OCI-LY7 (cell line): ENCODE measurements at regions not wholly inside any gene's neighbourhood (a gene's known extent, or its start where the extent isn't known, plus 50 kb on each side); places are given as distances from the start of the nearest gene placed in this dataset.

ENCODE experiments used
- BruUV-seq: library from RNA; stranded (reverse); fragments of 400-500 nt; replicated peaks from 2 replicates; lab custom pipeline; 2021; lab: Mats Ljungman, UMichigan
- CTCF ChIA-PET: fragments of 300-600 bp; sonication (Branson Sonifier 250); formaldehyde crosslinking; loops from one replicate; lab custom pipeline; 2022; ENCODE audit warnings: antibody characterized with exemption; ENCODE audit not compliant: unreplicated experiment; lab: Charles Lee
- POLR2A ChIA-PET: fragments of 300-600 bp; sonication (Branson Sonifier 250); formaldehyde crosslinking; loops from one replicate; lab custom pipeline; 2022; ENCODE audit warnings: antibody characterized with exemption; lab: Charles Lee
- DNase-seq: peaks from one replicate; pipeline ENCODE4 v3.0.0-alpha.2; 2015; ENCODE audit warnings: low spot score
- H2AFZ ChIP-seq: fragments of 200-600 bp; sonication (generic), shearing (Covaris generic); 2 replicates; pipeline ENCODE4 v1.6.1; 2014; ENCODE audit warnings: mild to moderate bottlenecking, antibody characterized with exemption, low read length, moderate library complexity
- H3K27ac ChIP-seq: fragments of 200-600 bp; sonication (generic); 2 replicates; pipeline ENCODE4 v1.5.1; 2014; ENCODE audit warnings: mixed run types, low read depth, mild to moderate bottlenecking, moderate library complexity, low read length, inconsistent platforms; ENCODE audit not compliant: poor library complexity, severe bottlenecking
- H3K36me3 ChIP-seq: fragments of 200-600 bp; sonication (generic); 2 replicates; pipeline ENCODE4 v1.6.1; 2014; ENCODE audit warnings: mild to moderate bottlenecking, antibody characterized with exemption, low read length, moderate library complexity, mixed read lengths; ENCODE audit not compliant: insufficient read depth
- H3K4me1 ChIP-seq: fragments of 200-600 bp; sonication (generic); 2 replicates; pipeline ENCODE4 v1.5.1; 2014; ENCODE audit warnings: mild to moderate bottlenecking, low read length; ENCODE audit not compliant: insufficient read depth, poor library complexity, severe bottlenecking
- H3K4me2 ChIP-seq: fragments of 200-600 bp; sonication (generic); 2 replicates; pipeline ENCODE4 v1.6.1; 2014; ENCODE audit warnings: mild to moderate bottlenecking, low read length
- H3K4me3 ChIP-seq: fragments of 200-600 bp; sonication (generic); 2 replicates; pipeline ENCODE4 v1.5.1; 2014; ENCODE audit warnings: mild to moderate bottlenecking, low read depth, low read length; ENCODE audit not compliant: poor library complexity, severe bottlenecking
- H3K79me2 ChIP-seq: fragments of 200-600 bp; sonication (generic); 2 replicates; pipeline ENCODE4 v1.6.1; 2016; ENCODE audit warnings: low read depth, mild to moderate bottlenecking, low read length, moderate library complexity, mixed read lengths; ENCODE audit not compliant: insufficient read depth
- H3K9me2 ChIP-seq: fragments of 200-600 bp; sonication (generic); 2 replicates; pipeline ENCODE4 v1.6.1; 2016; ENCODE audit warnings: mild to moderate bottlenecking, low read length, mixed read lengths; ENCODE audit not compliant: insufficient read depth
- H3K9me3 ChIP-seq: fragments of 200-600 bp; sonication (generic); 2 replicates; pipeline ENCODE4 v1.6.1; 2014; ENCODE audit warnings: mild to moderate bottlenecking, mixed run types, low read length, mixed read lengths
- H4K20me1 ChIP-seq: fragments of 200-600 bp; sonication (generic); 2 replicates; pipeline ENCODE4 v1.6.1; 2014; ENCODE audit warnings: mild to moderate bottlenecking, antibody characterized with exemption, low read length, moderate library complexity, mixed read lengths; ENCODE audit not compliant: insufficient read depth
- CTCF ChIP-seq: fragments of 200-600 bp; sonication (generic); conservative IDR thresholded peaks from 2 replicates; pipeline ENCODE4 v1.5.1; 2014; ENCODE audit warnings: mild to moderate bottlenecking, antibody characterized with exemption, low read length, moderate library complexity, mixed read lengths
- EZH2phosphoT487 ChIP-seq: fragments of 200-600 bp; sonication (generic); IDR thresholded peaks from 2 replicates; pipeline ENCODE4 v1.6.1; 2018; ENCODE audit warnings: low read depth, borderline replicate concordance, mild to moderate bottlenecking, mixed run types, antibody characterized with exemption, low read length, moderate library complexity, mixed read lengths
- intact Hi-C: fragments of 100-400 bp; cut with micrococcal nuclease; formaldehyde crosslinking; loops from one replicate; pipeline ENCODE4 v1.10.0; 2022; ENCODE audit not compliant: unreplicated experiment

- no peak overlapping the region for H3K4me3 ChIP-seq
- BruUV-seq, result no TSS peak
- H3K9me2 ChIP-seq, result no peaks in the 10 kb centered on the region
- H3K4me2 ChIP-seq, result no peak overlapping the region
- TF ChIP-seq EZH2phosphoT487 (no peak), CTCF (no peak)
- no peak overlapping the region for H3K27ac ChIP-seq
- no peak overlapping the region for H2AFZ ChIP-seq
- H3K9me3 ChIP-seq, result no peaks in the 10 kb centered on the region
- no peak for DNase-seq
- H4K20me1 ChIP-seq, result no peaks in the 10 kb centered on the region
- CTCF ChIA-PET, result no interaction called here
- H3K79me2 ChIP-seq, result no peaks in the 10 kb centered on the region
- no peaks in the 10 kb centered on the region for H3K4me1 ChIP-seq
- intact Hi-C loops, result no loop called here
- H3K36me3 ChIP-seq, result no peaks in the 10 kb centered on the region
- POLR2A ChIA-PET, result no interaction called here
Measured at GRCh38 chrX:68896581-68896980, 67.8 kb downstream of the EFNB1 start.

- ChIA-PET CTCF (no interaction called here), POLR2A (no interaction called here)
- Histone ChIP-seq H3K9me3 (no peaks in the 10 kb centered on the region), H3K36me3 (no peaks in the 10 kb centered on the region), H3K79me2 (no peaks in the 10 kb centered on the region), H3K4me3 (no peak overlapping the region), H3K9me2 (no peaks in the 10 kb centered on the region), H4K20me1 (no peaks in the 10 kb centered on the region), H3K4me2 (no peak overlapping the region), H3K4me1 (no peaks in the 10 kb centered on the region), H2AFZ (no peak overlapping the region), H3K27ac (no peak overlapping the region)
- intact Hi-C loops, result no loop called here
- no peak for TF ChIP-seq CTCF
- TF ChIP-seq EZH2phosphoT487, result no peak
- no TSS peak for BruUV-seq
- DNase-seq, result no peak
Measured at GRCh38 chrX:68895778-68896177, 67.0 kb downstream of the EFNB1 start.

DNA sequence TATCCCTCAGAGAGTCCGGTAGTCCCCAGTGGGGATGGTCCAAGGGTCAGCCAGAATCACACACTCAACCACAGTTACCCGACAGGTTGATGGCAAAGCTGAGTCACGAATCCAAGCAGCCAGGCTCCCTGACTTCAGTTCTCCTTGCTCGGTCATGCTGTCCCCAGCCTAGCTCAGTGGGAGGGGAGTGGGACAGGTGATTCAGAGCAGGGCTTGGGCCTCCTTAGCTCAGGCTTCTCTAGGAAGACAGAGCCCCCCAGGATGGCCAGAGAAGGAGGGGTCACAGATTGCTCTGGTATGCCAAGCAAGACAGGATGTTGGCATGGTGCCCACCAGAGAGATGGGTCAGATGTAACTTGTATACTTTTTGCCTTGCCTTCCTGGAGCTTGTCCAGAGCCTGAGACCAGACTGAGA, 66.5 kb downstream of the EFNB1 start:
- Histone ChIP-seq H3K9me3 (no peaks in the 10 kb centered on the region), H3K36me3 (no peaks in the 10 kb centered on the region), H2AFZ (no peak overlapping the region), H3K4me2 (no peak overlapping the region), H3K4me1 (no peaks in the 10 kb centered on the region), H3K9me2 (no peaks in the 10 kb centered on the region), H3K4me3 (no peak overlapping the region), H4K20me1 (no peaks in the 10 kb centered on the region), H3K27ac (no peak overlapping the region), H3K79me2 (no peaks in the 10 kb centered on the region)
- ChIA-PET POLR2A (no interaction called here), CTCF (interaction anchor here (0.6 kb wide), 1 partner anchor 191 kb away, joined by 3 read pairs; no protein-coding TSS in a partner anchor)
- TF ChIP-seq EZH2phosphoT487 (no peak), CTCF (no peak)
- BruUV-seq, result no TSS peak
- no peak for DNase-seq
- intact Hi-C loops, result no loop called here
